Prostate gland (tissue), 2 donors: ENCODE measurements at regions not wholly inside any gene's neighbourhood (a gene's known extent, or its start where the extent isn't known, plus 50 kb on each side); places are given as distances from the start of the nearest gene placed in this dataset.
"Not testable (repeated sequence)": the region's sequence is repeated elsewhere in the genome, so short reads cannot be mapped to it uniquely, and the experiment has no call there.

ENCODE experiments used
- DNase-seq: peaks from one replicate; pipeline ENCODE4 v3.0.0-alpha.2; 2019; ENCODE audit warnings: low spot score
- H3K27ac ChIP-seq, 2 donors: fragments of 200-600 bp; sonication (generic); 2 replicates each; pipeline ENCODE4 v1.5.1; 2017 to 2019
- H3K27me3 ChIP-seq: fragments of 200-600 bp; sonication (generic); replicated peaks from 2 replicates; pipeline ENCODE4 v1.5.1; 2019; ENCODE audit not compliant: insufficient read depth
- H3K36me3 ChIP-seq, 2 donors: fragments of 200-600 bp; sonication (generic); 1 replicate in 1 of 2; 2 replicates in 1 of 2; pipeline versions ENCODE4 v1.5.1 to v1.8.1; 2017 to 2019
- H3K4me1 ChIP-seq: fragments of 200-600 bp; sonication (generic); replicated peaks from 2 replicates; pipeline ENCODE4 v1.5.1; 2019
- H3K4me3 ChIP-seq, 2 donors: fragments of 200-600 bp; sonication (generic); 2 replicates each; pipeline ENCODE4 v1.5.1; 2017 to 2019
- H3K9me3 ChIP-seq: fragments of 200-600 bp; sonication (generic); 2 replicates; pipeline ENCODE4 v1.5.1; 2017
- CTCF ChIP-seq, 4 experiments: fragments of 200-600 bp in 2 of 4; fragments of 450-650 bp in 2 of 4; sonication (generic) in 2 of 4; IDR thresholded peaks; 1 replicate in 3 of 4; 2 replicates in 1 of 4; pipeline ENCODE4 v1.5.1; 2016 to 2019; ENCODE audit warnings: antibody characterized with exemption in 4 of 4, mild to moderate bottlenecking in 2 of 4, moderate library complexity in 2 of 4
- POLR2A ChIP-seq: fragments of 450-650 bp; IDR thresholded peaks from one replicate; pipeline ENCODE4 v1.6.1; 2016; ENCODE audit warnings: antibody characterized with exemption, mild to moderate bottlenecking
- POLR2AphosphoS5 ChIP-seq: sonication (generic); formaldehyde crosslinking; IDR thresholded peaks from one replicate; pipeline ENCODE4 v1.6.1; 2017; ENCODE audit warnings: antibody characterized with exemption
- WGBS: methylation state at CpG from one replicate; pipeline ENCODE4 v1.1.5; 2018; 5-methylcytosine and 5-hydroxymethylcytosine counted together
- intact Hi-C: fragments of 100-400 bp; cut with DNase I; formaldehyde crosslinking; loops from one replicate; pipeline ENCODE4 v1.14.2; 2022

DNA sequence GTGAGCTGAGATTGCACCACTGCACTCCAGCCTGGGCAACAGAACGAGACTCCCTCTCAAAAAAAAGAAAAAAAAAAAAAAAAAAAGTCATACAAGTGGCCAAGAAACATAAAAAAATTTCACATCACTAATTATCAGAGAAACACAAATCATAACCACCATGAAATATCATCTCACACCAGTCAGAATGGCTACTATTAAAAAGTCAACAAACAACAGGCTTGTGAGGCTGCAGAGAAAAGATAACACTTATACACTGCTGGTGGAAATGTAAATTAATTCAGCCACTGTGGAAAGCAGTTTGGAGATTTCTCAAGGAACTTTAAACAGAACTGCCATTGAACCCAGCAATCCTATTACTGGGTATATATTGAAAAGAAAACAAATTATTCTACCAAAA lies 291.1 kb upstream of the MCTP2 start:
- Histone ChIP-seq H3K4me1 (no peaks in the 10 kb centered on the region), H3K36me3 (no peaks in the 10 kb centered on the region), H3K9me3 (no peaks in the 10 kb centered on the region), H3K27me3 (no peaks in the 10 kb centered on the region), H3K4me3 (no peak overlapping the region), H3K27ac (no peak overlapping the region)
- DNase-seq = no peak
- 89% methylated on average over 1 of the region's 1 CpG for WGBS
- intact Hi-C loops = no loop called here
- TF ChIP-seq POLR2A (no peak), POLR2AphosphoS5 (no peak), CTCF (IDR thresholded peaks at IDR 0.05) (no peak)

GRCh38 chr15:93932164-93932776 lies 299.1 kb upstream of the MCTP2 start:
- H3K9me3 ChIP-seq = no peaks in the 10 kb centered on the region
- no peak overlapping the region for H3K4me3 ChIP-seq
- TF ChIP-seq CTCF (IDR thresholded peaks at IDR 0.05) (no peak), POLR2AphosphoS5 (no peak), POLR2A (no peak)
- no peaks in the 10 kb centered on the region for H3K36me3 ChIP-seq
- 84% methylated on average over 5 of the region's 5 CpGs for WGBS
- intact Hi-C loops = no loop called here
- H3K27me3 ChIP-seq = no peaks in the 10 kb centered on the region
- no peak overlapping the region for H3K27ac ChIP-seq
- no peaks in the 10 kb centered on the region for H3K4me1 ChIP-seq
- no peak for DNase-seq

GRCh38 chr15:93929375-93930094 lies 301.8 kb upstream of the MCTP2 start:
- no peak overlapping the region for H3K27ac ChIP-seq
- TF ChIP-seq POLR2AphosphoS5 = no peak
- TF ChIP-seq CTCF (IDR thresholded peaks at IDR 0.05) = no peak
- TF ChIP-seq POLR2A = no peak
- WGBS = 30% methylated on average over 7 of the region's 7 CpGs
- H3K4me1 ChIP-seq = no peaks in the 10 kb centered on the region
- no peaks in the 10 kb centered on the region for H3K36me3 ChIP-seq
- H3K27me3 ChIP-seq = no peaks in the 10 kb centered on the region
- H3K4me3 ChIP-seq = no peak overlapping the region
- intact Hi-C loops = no loop called here
- H3K9me3 ChIP-seq = no peaks in the 10 kb centered on the region
- no peak for DNase-seq

DNA sequence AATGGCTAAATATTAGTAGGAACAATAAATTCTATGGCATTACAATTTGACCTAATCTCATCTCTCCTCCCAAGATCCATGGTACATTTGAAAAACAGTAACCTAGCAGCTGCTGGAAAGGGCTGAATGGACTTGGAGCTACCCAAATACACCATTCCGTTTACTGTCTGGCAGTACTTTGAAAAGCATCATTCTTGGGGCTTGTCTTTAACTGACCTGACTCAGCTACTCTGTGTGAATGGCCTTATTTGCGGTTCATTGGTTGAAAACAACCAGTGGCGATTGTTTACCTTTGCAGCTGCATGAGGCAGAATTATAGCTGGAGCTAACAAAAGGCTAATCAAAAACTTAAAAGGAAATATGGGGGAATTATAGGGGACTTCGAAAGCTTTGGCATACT lies 311.2 kb upstream of the MCTP2 start:
- intact Hi-C loops = no loop called here
- TF ChIP-seq POLR2AphosphoS5 (no peak), CTCF (IDR thresholded peaks at IDR 0.05) (no peak), POLR2A (no peak)
- 58% methylated on average over 4 of the region's 4 CpGs for WGBS

DNA sequence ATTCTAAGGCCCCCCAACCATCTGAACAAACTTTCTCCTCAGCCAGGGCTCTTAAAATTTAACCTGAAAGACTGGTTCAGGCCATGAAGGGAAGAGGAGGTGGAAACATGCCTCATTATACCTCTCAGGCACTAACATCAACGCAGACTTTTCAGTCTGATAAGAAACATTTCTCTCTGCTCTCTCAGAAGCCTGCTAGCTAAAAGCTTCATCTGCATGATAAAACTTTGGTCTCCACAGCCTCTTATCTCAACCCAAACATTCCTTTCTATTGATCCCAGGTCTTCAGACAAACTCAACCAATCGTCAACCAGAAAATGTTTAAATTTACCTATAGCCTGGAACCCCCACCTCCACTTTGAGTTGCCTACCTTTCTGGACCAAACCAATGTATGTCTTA lies 312.6 kb upstream of the MCTP2 start:
- H3K9me3 ChIP-seq, H3K4me1 ChIP-seq, intact Hi-C loops, H3K27ac ChIP-seq, H3K4me3 ChIP-seq, DNase-seq, H3K27me3 ChIP-seq, H3K36me3 ChIP-seq: not testable (repeated sequence)
- WGBS = 54% methylated on average over 2 of the region's 2 CpGs

More for the DNA sequence above, 311.2 kb upstream of the MCTP2 start:
- Histone ChIP-seq H3K36me3 (no peaks in the 10 kb centered on the region), H3K9me3 (no peaks in the 10 kb centered on the region), H3K27me3 (no peaks in the 10 kb centered on the region), H3K27ac (no peak overlapping the region), H3K4me3 (no peak overlapping the region), H3K4me1 (no peaks in the 10 kb centered on the region)
- no peak for DNase-seq
